AG08395 (cell line): ENCODE measurements at regions not wholly inside any gene's neighbourhood (a gene's known extent, or its start where the extent isn't known, plus 50 kb on each side); places are given as distances from the start of the nearest gene placed in this dataset.
"Not testable (repeated sequence)": the region's sequence is repeated elsewhere in the genome, so short reads cannot be mapped to it uniquely, and the experiment has no call there.

Source experiments
- DNase-seq: peaks from one replicate; pipeline ENCODE4 v3.0.0; 2012; ENCODE audit warnings: mixed read lengths, low spot score

- no peak for DNase-seq
Observed at GRCh38 chr7:92973293-92973731, 136.9 kb upstream of the CDK6 start.

- DNase-seq, result no peak
Observed at GRCh38 chr7:92972441-92972840, 136.1 kb upstream of the CDK6 start.

- no peak for DNase-seq
Observed at GRCh38 chr7:92969061-92969460, 132.7 kb upstream of the CDK6 start.

- no peak for DNase-seq
Observed at GRCh38 chr7:92968502-92968901, 132.1 kb upstream of the CDK6 start.

GRCh38 chr7:92967238-92967637 is 130.9 kb upstream of the CDK6 start:
- DNase-seq, result no peak

GRCh38 chr7:92964141-92964540 is 127.8 kb upstream of the CDK6 start:
- DNase-seq, result no peak

- no peak for DNase-seq
Observed at GRCh38 chr7:92963566-92963965, 127.2 kb upstream of the CDK6 start.

GRCh38 chr7:92961961-92962360 is 125.6 kb upstream of the CDK6 start:
- no peak for DNase-seq

GRCh38 chr7:92956575-92956974 is 120.2 kb upstream of the CDK6 start:
- no peak for DNase-seq

- DNase-seq, result no peak
Observed at GRCh38 chr7:92955081-92955480, 118.7 kb upstream of the CDK6 start.

- no peak for DNase-seq
Observed at GRCh38 chr7:92953657-92954056, 117.3 kb upstream of the CDK6 start.

- no peak for DNase-seq
Observed at GRCh38 chr7:92949748-92950147, 113.4 kb upstream of the CDK6 start.

- no peak for DNase-seq
Observed at GRCh38 chr7:92945840-92946239, 109.5 kb upstream of the CDK6 start.

GRCh38 chr7:92944633-92945032 is 108.3 kb upstream of the CDK6 start:
- peak; percentile 30 for DNase-seq

- not testable (repeated sequence) for DNase-seq
Observed at GRCh38 chr7:92942706-92943105, 106.3 kb upstream of the CDK6 start.

GRCh38 chr7:92939666-92940360 is 103.4 kb upstream of the CDK6 start:
- DNase-seq, result no peak

- no peak for DNase-seq
Observed at GRCh38 chr7:92934096-92934495, 97.7 kb upstream of the CDK6 start.

- no peak for DNase-seq
Observed at GRCh38 chr7:92932450-92932849, 96.1 kb upstream of the CDK6 start.

- no peak for DNase-seq
Observed at GRCh38 chr7:92930404-92930803, 94.0 kb upstream of the CDK6 start.

- DNase-seq, result no peak
Observed at GRCh38 chr7:92926697-92927044, 90.3 kb upstream of the CDK6 start.

GRCh38 chr7:92925876-92926696 is 89.7 kb upstream of the CDK6 start:
- DNase-seq, result no peak

- DNase-seq, result no peak
Observed at GRCh38 chr7:92924800-92925199, 88.4 kb upstream of the CDK6 start.

- no peak for DNase-seq
Observed at GRCh38 chr7:92917230-92917629, 80.9 kb upstream of the CDK6 start.

- peak; percentile 67 for DNase-seq
Observed at GRCh38 chr7:92916770-92917224, 80.4 kb upstream of the CDK6 start.
